ENCODE measurements at regions not wholly inside any gene's neighbourhood (a gene's known extent, or its start where the extent isn't known, plus 50 kb on each side); places are given as distances from the start of the nearest gene placed in this dataset.

GRCh38 chr7:97351488-97351887, 234.0 kb downstream of the SDHAF3 start:
- TF ChIP-seq POLR2A (IDR thresholded peaks at IDR 0.05) (no peak), CTCF (IDR thresholded peaks at IDR 0.05) (no peak), POLR2AphosphoS5 (IDR thresholded peaks at IDR 0.05) (no peak)

Data from transverse colon (tissue), 4 donors.